Ramos (cell line): ENCODE measurements at regions not wholly inside any gene's neighbourhood (a gene's known extent, or its start where the extent isn't known, plus 50 kb on each side); places are given as distances from the start of the nearest gene placed in this dataset.
"Not testable (repeated sequence)": the region's sequence is repeated elsewhere in the genome, so short reads cannot be mapped to it uniquely, and the experiment has no call there.

Source experiments
- in situ Hi-C: fragments of 300-500 bp; cut with MboI; formaldehyde crosslinking; loops from one replicate; pipeline ENCODE4 v1.14.3; 2022; ENCODE audit warnings: low sequenced_read_pairs; ENCODE audit not compliant: unreplicated experiment

DNA sequence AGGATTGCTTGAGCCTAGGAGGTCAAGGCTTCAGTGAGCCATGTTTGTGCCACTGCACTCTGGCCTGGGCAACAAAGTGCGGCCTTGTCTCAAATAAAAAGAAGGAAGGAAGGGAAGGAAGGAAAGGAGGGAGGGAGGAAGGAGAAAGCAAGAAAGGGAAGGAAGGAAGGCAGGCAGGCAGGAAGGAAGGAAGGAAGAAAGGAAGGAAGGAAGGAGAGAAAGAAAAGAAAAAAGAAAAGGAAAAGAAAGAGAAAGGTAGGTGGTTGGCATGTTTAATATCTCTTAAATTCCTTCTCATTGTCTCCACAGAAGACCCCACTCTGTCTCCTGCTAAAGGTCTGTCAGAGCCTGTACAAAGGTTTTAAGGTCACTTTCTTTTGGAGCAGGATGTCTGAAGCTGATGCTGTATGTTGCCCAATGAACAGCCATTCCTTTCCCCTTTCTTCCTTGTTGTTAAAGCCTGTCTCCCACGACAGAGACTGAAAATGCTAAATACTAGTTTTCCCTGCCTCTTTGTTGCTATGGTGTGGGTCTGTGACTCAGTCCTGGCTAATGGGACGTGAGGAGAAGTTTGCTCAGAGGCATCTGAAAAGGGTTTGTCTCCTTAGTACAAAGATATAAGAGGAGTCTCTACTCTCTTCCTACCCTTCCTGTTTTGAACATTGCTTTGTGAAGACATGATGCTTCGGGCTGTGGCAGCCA lies 213.3 kb downstream of the PCSK1 start:
- in situ Hi-C loops, result no loop called here

DNA sequence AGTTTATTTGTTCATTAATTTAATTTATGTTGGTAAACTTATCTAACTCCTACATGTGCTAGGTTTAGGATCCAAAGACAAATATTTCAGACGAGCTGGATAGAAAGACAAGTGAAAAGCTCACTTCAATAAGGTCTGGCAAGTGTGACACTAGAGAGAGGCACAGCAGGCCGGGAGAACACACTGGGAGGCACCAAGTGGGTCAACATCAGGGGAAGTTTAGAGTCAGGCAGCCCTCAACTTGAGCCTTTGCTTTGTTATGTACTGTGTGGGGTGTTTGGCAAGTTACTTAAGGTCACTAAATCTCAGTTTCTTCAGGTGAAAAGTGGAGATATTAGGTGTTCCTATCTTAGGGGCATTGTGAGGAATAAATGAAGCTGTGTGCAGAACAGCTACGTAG lies 214.4 kb downstream of the PCSK1 start:
- in situ Hi-C loops, result no loop called here

DNA sequence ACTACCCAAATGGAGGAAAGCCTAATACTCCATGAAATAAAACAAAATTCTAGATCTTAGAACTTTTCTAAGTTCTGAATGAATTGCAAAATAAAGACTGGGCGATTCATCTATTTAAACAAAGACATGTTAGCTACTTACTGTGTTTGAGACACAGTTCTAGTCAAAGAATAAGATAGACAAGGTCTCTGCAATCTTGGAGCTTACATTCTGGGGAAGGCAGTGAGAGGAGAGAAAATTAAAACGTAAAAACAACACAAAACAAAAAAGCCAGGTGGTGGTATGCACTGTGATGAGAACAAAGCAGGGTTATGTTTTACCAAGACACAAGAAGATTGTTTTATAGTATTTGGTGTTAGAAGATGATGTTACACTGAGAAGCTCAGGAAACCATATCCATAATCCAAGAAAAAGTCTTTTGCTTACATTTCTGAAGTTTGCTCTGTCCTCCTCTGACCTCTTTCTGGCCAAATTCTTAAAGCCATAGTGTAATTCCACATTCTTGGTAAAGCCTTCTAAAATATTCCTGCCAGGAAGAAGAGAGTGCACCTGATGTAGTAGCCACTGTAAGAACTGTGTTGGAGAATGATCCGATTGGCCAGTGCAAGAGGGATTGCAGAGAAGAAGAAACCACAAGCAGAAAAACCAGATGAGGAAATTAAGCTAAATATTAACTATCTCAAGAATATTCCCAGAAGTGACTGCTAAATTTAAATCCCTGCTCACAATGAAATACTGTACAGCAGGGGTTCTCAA lies 218.4 kb downstream of the PCSK1 start:
- in situ Hi-C loops, result no loop called here

DNA sequence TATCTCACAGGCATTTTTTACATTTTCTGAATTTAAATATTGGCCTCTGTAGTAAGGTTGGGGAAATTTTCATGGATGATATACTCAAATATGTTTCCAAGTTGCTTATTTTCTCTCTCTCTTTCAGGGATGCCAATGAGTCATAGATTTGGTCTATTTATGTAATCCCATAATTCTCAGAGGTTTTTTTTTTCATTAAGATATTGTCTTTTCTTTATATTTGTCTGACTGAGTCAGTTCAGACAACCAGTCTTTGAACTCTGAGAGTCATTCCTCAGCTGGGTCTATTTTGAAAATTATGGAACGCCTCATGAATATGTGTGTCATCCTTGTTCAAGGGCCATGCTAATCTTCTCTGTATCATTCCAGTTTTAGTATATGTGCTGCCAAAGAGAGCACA lies 223.2 kb downstream of the PCSK1 start:
- in situ Hi-C loops, result no loop called here

DNA sequence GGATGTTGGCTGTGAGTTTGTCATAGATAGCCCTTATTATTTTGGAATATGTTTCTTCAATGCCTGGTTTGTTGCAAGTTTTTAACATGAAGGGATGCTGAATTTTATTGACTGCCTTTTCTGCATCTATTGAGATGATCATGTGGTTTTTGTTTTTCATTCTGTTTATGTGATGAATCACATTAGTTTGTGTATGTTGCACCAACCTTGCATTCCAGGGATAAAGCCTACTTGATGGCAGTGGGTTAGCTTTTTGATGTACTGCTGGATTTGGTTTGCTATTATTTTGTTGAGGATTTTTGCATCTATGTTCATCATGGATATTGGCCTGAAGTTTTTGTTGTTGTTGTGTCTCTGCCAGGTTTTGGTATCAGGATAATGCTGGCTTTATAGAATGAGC lies 225.6 kb downstream of the PCSK1 start:
- in situ Hi-C loops, result no loop called here

DNA sequence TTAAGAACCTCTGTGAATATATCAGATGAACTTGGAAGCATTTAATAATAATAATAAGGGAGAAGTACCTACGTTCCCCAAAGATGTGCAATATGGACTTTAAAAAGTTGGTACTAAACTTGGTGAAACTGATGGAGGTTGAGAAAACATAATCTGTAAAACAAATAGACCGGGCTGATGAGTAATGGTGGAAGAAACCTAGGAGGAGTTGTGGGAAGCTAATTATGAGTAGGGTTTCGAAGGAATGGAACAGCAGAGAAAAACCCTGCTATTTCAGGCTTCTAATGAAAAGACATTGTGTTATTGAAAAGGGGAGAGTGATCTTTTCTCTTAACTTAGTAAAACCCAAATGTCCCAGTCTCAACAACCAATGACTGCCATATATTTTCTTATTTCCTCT lies 229.3 kb downstream of the PCSK1 start:
- in situ Hi-C loops, result no loop called here

DNA sequence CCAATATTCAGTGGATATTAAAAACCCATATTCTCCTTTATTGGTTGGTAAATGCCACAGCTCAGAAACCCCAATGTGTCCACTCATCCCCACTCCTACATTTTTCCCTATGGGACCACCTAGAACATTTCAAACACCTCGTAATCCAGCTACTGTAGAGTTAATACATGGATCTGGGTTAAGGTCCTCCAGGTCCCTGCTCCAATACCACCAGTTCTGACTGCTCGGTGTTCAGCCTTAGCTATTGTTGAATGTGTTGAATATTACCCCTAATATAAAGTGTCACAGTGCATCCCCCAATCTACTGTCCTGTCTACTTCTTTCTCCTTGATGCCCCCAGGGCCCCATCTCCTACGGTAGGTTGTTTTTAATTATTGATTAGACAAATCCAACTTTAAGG lies 231.5 kb downstream of the PCSK1 start:
- in situ Hi-C loops, result no loop called here

DNA sequence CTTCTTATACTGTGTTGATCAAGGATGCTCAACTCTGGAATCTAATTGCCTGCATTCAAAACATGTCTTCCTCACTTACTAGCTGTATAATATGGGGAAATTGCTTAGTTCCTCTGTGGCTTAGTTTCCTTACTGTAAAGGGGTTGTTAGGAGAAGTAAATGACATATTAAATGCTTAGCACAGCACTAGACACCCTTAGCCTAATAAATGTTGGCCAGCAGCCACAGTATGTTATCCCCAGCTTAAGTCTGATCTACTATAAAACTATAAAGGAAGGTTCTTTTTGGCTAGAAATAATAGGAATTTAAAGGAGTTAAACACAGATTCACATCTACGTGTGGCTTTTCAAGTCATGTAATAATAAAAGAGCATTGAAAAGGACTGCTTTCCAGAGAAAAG lies 232.4 kb downstream of the PCSK1 start:
- in situ Hi-C loops, result no loop called here

DNA sequence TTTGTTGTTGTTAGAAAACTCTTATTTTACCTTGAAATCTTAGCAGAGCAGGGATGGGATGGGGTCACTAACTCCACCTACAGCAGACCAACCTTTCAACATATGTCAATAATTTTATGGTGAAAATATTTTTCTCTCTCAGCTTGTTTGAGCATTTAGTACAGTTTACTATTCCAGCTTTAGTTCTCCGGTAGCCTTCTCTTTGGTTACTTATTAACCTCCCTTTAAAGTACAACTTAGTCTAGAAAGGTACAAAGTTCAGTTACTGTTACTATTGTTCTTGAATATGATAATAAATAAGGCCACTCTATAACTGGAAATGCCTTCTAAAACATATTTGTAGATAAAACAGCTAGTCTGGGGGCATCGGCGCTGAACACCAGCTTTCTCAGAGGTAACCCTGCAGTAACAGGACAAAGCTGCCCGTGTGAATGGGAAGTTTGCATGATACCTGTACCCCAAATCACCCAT lies 233.3 kb downstream of the PCSK1 start:
- in situ Hi-C loops, result no loop called here

DNA sequence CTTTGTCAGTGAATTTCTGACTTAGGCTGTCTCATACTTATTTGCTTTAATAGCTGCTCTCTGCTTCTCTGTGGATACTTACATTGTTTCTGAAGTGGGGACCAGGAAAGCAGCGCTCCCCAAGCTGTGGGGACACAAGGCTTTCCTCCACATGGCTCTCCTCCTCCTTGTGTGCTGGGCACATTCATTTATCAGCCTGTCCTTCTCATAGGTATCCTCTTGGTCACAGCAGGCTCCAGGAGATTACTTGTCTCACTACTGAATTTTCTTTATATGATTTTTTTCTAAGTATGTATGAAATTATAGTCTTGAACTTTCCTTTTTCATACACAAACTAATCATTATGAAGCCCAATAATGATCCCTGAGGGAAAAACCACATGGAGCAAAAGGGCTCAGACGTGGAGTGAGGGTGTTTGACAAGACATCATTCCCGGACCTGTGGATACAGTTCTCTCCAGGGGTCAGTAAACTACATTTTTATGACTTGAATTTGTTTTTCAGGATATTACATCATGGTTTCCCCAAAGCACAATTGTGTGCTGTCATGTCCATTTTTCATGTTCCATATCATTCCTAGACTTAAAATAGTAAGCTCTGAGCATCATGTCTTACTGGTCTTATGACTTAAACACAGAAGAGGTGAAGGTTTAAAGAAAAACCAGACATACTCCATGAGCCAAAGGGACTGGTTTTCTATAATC lies 234.5 kb downstream of the PCSK1 start:
- in situ Hi-C loops, result no loop called here

DNA sequence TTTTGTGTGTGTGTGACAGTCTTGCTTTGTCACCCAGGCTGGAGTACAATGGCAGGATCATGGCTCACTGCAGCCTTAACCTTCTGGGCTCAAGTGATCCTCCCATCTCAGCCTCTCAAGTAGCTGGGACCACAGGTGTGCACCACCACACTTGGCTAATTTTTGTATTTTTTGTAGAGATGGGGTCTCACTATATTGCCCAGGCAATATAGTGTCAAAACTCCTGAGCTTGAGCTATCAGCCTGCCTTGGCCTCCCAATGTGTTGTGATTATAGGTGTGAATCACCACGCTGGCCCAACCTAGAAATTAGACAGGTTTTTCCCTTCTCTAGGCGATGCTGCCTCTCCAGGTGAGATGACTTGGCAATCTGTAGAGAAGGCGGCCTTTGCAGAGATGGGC lies 235.3 kb downstream of the PCSK1 start:
- in situ Hi-C loops, result not testable (repeated sequence)

DNA sequence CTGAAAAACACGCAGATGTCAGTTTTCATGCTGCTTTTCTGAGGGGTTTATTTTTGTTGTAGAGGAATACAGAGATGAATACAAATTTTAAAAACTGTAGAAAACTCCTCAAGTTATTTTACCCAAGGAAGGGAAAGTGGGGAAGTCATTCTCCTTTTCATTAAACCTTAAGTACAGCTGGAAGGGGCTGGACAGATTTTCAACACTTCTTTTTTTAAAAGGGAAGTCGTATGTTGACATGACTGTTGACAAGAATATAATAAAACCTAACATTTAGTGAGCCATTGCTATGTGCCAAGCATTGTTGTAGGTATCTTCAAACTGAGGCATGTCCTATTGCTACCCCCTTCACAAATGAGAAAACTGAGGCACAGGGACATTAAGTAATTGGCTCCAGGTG lies 235.7 kb upstream of the ELL2 start:
- in situ Hi-C loops, result no loop called here

DNA sequence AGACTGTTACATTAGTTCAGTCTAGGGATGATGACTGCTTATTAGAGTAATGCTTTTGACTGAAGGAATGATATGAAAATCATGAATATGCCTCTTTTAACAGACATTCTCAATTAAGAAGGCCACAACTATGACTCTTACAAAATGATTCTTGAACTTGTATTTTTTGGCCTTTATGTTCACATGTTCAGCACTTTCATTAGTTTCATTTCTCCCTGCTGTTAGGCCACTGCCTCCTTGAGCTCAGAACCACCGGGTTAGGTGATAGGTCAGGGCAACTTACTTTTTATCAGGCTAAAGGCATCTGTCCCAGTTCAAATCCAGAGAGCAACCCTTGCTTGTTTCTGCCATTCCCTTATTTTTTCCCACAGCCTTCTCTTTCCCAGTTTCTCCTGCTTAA lies 235.2 kb upstream of the ELL2 start:
- in situ Hi-C loops, result no loop called here

DNA sequence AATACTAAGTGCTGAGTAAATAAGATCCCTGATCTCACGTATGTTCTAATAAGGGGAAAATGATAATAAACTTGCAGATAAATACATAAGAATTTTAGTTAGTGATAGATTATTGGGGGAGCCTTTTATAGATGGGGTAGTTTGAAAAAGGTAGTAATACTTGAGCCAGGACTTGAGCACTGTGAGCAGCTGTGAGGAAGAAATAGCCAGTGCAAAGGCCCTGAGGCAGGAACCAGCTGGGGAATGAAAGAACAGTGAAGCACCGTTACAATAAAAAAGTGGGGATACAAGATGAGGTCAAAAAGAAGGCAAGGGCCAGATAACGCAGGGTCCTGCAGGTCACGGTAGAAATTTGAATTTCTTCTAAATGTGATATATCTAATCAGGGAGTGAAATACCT lies 234.8 kb upstream of the ELL2 start:
- in situ Hi-C loops, result no loop called here

DNA sequence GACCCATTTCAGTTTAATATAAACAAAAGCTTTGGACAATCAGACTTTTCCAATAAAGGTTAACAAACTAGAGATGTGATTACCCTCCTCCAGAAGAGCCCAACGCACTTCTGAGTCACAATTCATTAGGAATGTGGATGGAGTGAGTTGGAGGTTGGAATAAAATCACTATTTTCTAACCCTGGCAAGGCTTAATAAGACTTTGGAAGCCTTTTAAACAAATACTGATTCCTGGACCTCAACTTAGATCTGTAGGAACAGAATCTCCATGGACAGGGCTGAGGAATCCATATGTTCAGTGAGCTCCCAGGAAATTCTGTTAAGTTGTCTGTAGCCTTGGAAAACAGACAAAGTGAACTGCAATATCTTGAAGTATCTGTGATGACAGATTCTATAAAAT lies 233.5 kb upstream of the ELL2 start:
- in situ Hi-C loops, result no loop called here

DNA sequence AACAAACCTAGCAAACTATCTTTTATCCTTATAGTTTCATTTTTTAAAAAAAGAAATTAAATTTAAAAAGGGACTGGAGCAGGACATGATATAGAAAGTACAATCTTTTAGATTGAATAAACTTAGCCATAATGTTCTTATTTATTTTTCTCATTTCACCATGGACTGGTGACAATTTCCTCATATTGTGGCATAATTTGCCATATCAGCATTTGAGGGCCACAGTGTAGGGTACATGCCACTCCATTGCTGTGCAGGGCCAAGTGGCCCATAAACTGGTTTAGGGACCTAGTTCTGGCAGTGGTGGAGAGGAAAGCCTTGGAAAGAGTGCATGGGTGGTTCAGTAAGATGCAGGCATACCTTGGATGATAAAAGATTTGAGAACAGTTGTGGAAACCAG lies 232.9 kb upstream of the ELL2 start:
- in situ Hi-C loops, result no loop called here

DNA sequence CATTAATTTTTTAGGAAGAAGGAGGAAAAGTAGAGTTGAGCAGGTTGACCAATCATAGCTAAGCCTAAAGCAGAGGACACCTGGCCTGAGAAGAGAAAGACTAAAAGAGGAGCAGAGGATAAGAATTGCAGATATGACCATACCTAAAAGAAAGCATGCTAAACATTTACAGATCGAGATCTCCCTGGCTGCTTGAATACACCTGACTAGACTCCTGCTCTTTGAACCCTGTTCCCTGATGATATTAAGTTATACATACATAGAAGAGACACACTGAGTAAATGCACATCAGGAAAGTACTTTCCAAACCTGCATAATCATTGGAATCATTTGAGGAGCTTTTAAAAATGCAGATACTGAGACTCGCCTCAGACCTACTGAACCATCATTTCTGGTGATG lies 232.3 kb upstream of the ELL2 start:
- in situ Hi-C loops, result no loop called here

DNA sequence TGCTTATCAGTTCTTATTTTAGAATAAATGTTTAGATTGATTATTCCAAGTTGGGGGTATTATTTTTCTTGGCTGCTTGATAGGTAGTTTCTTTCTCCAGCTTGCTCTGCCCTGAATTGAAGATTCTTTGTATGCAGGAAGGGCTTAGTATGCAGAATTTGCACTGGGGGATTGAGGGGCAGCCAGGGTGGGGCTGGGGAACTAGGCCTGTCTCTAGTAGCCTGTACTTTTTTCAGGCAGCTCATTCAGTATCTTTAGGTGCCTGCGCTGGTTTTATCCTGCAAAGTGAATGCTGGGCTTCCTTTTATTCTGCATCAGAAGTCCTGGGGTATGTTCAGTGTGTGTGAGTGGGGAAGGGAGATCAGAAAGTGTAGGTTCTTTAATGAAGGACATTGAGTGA lies 228.3 kb upstream of the ELL2 start:
- in situ Hi-C loops, result no loop called here

DNA sequence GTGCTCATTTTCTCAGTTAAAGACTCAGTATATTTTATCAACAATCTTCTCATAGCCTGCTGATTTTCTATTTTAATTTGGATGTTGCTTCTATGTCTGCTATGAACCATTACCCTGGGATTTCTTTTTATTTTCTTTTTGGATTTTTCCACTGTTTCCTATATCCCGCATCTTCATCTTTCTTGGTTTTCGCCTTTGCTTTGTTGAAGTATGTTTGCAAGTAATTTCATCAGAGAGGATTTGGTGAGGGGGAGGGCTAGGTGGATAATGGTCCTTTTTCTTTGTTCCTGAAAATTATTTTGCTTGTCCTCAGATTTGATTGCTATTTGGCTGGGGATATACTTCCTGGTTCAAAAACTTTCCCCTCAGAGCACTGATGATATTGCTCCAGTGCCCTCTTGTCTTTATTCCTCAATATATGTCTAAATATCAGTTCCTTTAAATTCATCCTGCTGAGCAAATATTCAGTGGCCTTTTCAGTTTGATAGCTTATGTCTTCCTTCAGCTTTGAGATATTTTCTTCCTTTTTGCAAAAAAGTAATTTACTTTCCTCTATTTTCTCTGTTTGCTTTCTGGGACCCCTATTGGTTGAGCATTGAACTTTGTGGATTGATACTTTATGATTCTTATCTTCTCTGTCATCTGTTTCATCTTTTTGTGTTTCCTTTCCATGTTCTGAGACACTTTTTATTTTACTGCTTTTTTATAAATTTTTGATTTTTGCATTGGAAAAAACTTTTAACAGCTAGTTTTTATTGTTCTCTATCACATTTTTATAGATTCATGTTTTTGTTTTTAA lies 227.6 kb upstream of the ELL2 start:
- in situ Hi-C loops, result no loop called here

DNA sequence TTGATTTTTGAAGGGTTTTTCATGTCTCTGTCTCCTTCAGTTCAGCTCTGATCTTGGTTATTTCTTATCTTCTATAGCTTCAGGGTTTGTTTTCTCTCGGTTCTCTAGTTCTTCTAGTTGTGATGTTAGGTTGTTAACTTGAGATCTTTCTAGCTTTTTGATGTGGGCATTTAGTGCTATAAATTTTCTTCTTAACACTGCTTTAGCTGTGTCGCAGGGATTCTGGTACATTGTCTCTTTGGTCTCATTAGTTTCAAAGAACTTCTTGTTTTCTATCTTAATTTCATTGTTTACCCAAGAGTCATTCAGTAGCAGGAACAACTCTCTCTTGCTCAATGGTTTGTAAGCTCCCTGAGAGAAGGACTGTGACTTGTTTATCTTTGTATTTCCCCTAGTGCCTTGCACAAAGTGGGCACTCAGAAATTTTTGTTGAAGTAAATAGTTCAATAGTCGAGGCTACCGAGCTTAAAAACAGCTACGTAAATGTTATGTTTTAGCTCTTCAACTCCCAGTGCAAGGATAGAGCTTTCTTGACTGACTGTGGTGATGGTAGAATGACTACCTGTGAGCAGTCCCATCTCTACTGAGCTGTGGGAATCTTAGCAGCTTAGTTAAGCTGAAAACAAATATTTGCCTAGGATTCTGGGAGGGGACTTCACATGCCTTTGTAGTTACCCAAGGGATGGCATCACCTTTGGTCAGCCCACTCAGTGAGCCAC lies 225.8 kb upstream of the ELL2 start:
- in situ Hi-C loops, result no loop called here
